Right ventricle myocardium inferior (tissue), 1 donor: ENCODE measurements at regions not wholly inside any gene's neighbourhood (a gene's known extent, or its start where the extent isn't known, plus 50 kb on each side); places are given as distances from the start of the nearest gene placed in this dataset.
"Not testable (repeated sequence)": the region's sequence is repeated elsewhere in the genome, so short reads cannot be mapped to it uniquely, and the experiment has no call there.

ENCODE experiments used
- ATAC-seq: fragments of 200-7000 bp; cut with Tn5 transposase; one replicate; pipeline ENCODE4 v1.9.1; 2020; ENCODE audit warnings: mild to moderate bottlenecking, moderate library complexity
- DNase-seq: peaks from one replicate; pipeline ENCODE4 v3.0.0; 2021; ENCODE audit errors: missing footprints
- intact Hi-C: fragments of 100-400 bp; cut with DNase I; formaldehyde crosslinking; loops from one replicate; pipeline ENCODE4 v1.11.0; 2022
- donor health status: DM: no; HTN: yes; CAD: no; lungs with severe emphysema.

DNA sequence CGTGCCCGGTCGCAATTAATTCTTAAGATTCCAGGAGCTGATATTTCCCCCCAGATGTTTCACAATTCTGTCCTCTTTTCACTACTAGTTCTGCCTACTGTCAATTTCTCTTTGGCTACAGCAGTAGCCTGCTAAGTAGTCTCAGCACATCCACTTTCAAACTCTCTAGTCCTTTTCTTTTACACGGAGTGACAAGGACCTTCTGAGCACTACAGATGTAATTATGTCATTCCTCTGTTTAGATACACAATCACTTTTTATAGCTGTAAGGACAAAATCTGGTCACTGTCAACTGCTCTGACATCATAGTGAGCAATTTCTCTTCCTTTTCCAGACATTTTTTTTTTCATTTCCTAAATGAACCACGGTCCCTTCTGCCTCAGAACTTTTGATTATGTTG, 421.7 kb upstream of the CHRM3 start:
- intact Hi-C loops, result no loop called here
- DNase-seq, result no peak
- ATAC-seq, result no peak

GRCh38 chr1:238962941-238963340, 423.4 kb upstream of the CHRM3 start:
- intact Hi-C loops, result no loop called here
- DNase-seq (no peak), ATAC-seq (no peak)

- ATAC-seq, result no peak
- intact Hi-C loops, result no loop called here
- no peak for DNase-seq
Measured at GRCh38 chr1:238961790-238962189, 424.6 kb upstream of the CHRM3 start.

DNA sequence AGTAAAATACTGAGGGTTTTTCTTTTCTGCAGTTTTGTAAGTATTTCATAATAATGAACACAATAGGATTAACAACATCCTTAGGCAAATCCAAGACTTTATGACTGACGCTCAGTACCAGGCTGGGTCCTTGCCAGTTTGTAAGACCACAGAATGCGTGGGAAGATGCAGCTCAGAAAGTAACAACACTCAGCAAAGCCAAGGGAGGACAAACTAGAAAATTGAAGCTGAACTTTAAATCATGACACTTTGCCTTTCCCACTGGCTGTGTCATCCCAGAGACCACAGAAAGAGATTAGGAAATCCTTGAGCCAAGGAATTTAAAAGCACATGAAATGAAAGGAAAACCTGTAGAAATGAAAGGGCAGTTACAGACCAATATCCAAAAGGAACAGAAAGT, 426.3 kb upstream of the CHRM3 start:
- intact Hi-C loops, result no loop called here
- ATAC-seq, result no peak
- DNase-seq, result no peak

DNA sequence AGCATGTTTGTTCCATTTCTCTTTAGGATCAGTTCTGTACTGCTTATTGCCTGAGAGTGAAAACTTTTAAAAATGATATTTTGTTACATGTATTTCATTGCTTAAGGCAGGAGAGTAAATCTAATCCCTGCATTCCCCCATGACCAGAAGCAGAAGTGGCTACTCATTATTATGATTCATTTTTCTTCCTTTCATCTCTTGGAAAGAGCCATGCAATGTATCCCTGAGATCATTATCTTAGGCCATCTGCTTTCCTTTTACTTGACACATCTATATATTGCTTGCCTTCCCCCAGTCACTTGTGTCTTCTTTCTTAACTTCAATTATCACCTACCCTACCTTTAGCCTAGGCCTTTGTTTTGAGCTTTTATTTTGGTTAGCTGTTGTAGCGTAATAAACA, 430.4 kb upstream of the CHRM3 start:
- intact Hi-C loops, result no loop called here
- DNase-seq (no peak), ATAC-seq (no peak)

DNA sequence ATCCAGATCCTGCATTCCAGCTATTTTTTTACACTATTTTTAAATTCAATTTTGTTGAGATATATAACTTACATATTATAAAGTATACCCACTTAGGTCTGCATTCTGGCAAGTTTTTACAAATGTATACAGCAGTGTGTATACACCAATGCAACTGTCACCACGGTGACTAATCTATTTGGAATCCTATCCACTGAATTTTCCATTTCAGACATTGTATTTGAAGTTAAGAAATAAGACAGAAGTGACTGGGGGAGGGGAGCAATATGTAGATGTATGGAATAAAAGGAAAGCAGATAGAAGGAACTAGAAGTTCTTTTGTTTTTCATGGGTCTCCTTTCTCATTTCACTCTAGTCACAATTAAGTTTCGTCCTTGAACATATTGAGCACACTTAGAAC, 431.5 kb upstream of the CHRM3 start:
- intact Hi-C loops, result no loop called here
- ATAC-seq (no peak), DNase-seq (no peak)

- no peak for DNase-seq
- intact Hi-C loops, result no loop called here
- ATAC-seq, result no peak
Measured at GRCh38 chr1:238953448-238954010, 432.8 kb upstream of the CHRM3 start.

GRCh38 chr1:238951809-238952208, 434.6 kb upstream of the CHRM3 start:
- ATAC-seq (no peak), DNase-seq (no peak)
- intact Hi-C loops, result no loop called here

DNA sequence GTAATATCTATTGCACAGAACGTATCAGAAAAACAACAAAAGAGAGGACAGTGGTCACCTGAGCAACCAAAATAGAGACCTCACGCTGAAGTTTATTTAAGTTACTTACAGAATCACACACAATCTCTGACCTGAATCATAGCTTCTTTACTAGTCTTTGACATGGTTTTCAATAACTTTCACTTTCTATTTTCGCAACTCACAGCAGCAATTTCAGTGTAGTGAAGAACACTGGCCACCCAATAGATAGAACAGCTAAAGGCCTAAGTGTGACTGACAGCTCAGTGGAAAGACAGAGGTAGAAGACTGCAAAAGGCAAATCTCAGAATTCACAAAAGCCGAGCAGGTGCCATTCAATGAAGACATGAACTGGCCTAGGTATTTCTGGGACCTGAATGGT, 435.6 kb upstream of the CHRM3 start:
- ATAC-seq, result no peak

DNA sequence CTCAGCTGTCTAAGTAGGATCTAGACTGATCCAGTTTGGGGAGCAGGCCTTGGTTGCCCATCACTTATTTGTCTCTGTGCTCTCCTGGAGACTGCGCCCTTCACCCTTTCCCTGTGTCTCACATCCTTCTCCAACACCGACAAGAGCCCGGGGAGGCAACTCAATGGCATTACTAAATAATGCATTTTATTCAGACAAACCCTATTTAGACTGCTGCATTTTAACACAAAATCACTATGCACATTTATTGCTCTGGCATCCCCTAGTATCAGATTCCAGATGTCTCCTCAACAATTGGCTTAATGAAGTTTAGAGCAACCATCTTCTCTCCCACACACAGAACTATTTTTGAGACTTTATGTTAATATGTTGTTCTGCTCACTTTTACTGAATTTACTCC, 436.4 kb upstream of the CHRM3 start:
- DNase-seq, result no peak
- ATAC-seq, result no peak
- intact Hi-C loops, result no loop called here

More for the DNA sequence above, 435.6 kb upstream of the CHRM3 start:
- intact Hi-C loops, result no loop called here
- DNase-seq, result no peak

DNA sequence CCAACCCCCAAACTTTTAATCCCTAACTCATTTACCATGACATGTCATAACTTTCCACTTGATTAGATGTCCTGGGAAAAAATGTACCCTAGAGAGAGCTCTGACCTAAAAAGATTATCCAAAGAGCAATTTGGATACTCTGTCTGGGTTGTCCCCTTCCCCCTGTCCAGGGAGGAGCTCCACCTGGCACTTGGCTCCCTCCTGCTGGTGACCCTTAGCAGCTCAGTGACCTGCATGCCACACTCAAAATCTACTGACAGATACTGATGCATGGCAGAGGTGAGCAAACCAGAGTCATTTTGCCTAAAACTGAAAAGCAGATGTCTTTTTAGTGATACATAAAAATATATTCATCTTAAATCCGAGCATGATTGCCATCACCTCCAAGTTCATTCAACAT, 442.3 kb upstream of the CHRM3 start:
- intact Hi-C loops, result no loop called here
- ATAC-seq, result no peak
- DNase-seq, result no peak

DNA sequence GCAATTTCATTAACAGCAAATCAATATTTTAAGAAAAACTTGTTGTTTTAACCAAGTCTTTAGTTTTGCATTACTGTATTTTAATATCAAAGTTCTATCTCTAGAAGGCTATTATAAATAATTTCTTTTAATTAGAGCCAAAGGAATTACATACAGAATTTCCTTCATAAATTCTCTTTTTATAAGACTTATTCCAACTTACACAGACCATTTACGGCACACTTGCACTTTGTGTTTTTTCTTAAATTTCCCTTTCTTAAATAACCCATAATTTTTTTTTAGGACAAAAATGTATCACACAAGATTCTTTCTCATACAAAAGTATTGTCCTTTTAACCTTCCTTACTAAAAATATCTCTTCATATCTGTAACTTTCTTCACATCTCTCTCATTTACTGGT, 458.5 kb upstream of the CHRM3 start:
- intact Hi-C loops, result no loop called here
- DNase-seq (no peak), ATAC-seq (no peak)

- ATAC-seq, result no peak
- intact Hi-C loops, result no loop called here
- DNase-seq, result no peak
Measured at GRCh38 chr1:238916828-238917227, 469.5 kb upstream of the CHRM3 start.

- intact Hi-C loops, result no loop called here
- no peak for DNase-seq
Measured at GRCh38 chr1:238914346-238914745, 472.0 kb upstream of the CHRM3 start.

GRCh38 chr1:238913210-238913609, 473.2 kb upstream of the CHRM3 start:
- ATAC-seq (no peak), DNase-seq (no peak)
- intact Hi-C loops, result no loop called here

More at GRCh38 chr1:238914346-238914745, 472.0 kb upstream of the CHRM3 start:
- no peak for ATAC-seq

GRCh38 chr1:238912148-238912547, 474.2 kb upstream of the CHRM3 start:
- intact Hi-C loops, result no loop called here
- DNase-seq (no peak), ATAC-seq (no peak)

GRCh38 chr1:238902752-238903151, 483.6 kb upstream of the CHRM3 start:
- intact Hi-C loops, ATAC-seq, DNase-seq: not testable (repeated sequence)

DNA sequence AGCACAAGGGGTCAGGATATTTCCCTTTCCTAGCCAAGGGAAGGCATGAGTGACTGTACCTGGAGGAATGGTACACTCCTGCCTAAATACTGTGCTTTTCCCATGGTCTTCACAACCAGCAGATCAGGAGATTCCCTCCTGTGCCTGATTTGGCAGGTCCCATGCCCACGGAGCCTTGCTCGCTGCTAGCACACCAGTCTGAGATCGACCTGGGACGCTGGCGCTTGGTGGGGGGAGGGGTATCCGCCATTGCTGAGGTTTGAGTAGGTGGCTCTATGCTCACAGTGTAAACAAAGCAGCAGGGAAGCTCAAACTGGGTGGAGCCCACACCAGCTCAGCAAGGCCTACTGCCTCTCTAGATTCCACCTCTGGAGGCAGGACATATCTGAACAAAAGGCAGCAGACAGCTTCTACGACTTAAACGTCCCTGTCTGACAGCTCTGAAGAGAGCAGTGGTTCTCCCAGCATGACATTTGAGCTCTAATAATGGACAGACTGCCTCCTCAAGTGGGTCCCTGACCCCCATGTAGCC, 486.0 kb upstream of the CHRM3 start:
- no peak for DNase-seq
- intact Hi-C loops, result no loop called here
- no peak for ATAC-seq

DNA sequence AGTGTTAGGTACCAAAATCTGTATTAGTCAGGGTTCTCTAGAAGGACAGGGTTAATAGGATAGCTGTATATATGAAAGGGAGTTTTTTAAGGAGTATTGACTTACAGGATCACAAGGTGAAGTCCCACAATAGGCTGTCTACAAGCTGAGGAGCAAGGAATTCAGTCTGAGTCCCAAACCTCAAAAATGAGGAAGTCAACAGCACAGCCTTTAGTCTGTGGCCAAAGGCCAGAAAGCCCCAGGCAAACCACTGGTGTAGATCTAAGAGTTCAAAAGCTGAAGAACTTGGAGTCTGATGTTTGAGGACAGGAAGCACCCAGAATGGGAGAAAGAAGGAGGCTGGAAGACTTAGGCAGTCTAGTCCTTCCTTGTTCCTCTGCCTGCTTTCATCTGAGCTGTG, 487.5 kb upstream of the CHRM3 start:
- no peak for ATAC-seq
- no peak for DNase-seq
- intact Hi-C loops, result no loop called here

DNA sequence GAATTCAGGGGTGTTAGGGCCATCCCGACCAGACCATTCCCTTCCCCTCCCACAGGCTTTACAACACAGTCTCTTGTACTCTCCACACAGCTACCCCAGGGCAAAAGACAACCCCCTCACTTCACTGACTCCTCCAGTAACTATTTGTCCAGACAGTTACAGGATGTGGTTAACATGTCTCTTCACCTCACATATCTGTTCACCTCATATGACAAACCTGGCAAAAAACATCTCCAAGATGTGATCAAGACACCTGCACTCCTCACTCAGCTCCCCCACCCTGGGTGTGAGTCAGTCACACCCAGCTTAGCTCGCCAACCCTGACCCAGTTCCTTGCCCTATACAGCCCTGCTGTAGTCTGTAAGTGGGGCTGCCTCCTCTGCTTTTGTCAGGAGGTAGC, 490.5 kb upstream of the CHRM3 start:
- intact Hi-C loops, result no loop called here
- DNase-seq, result no peak
- no peak for ATAC-seq

GRCh38 chr1:238892612-238893011, 493.8 kb upstream of the CHRM3 start:
- ATAC-seq, result no peak
- intact Hi-C loops, result no loop called here
- DNase-seq, result no peak
